Embryonic facial prominence (tissue), 1 donor: ENCODE measurements at regions not wholly inside any gene's neighbourhood (a gene's known extent, or its start where the extent isn't known, plus 50 kb on each side); places are given as distances from the start of the nearest gene placed in this dataset.

ENCODE experiments used
- DNase-seq: peaks from one replicate; pipeline ENCODE4 v3.0.0-alpha.2; 2016; ENCODE audit errors: extremely low spot score

GRCh38 chr4:35164063-35164462, 1080.3 kb downstream of the ARAP2 start:
- no peak for DNase-seq

GRCh38 chr4:35166466-35166865, 1077.8 kb downstream of the ARAP2 start:
- DNase-seq: no peak

- no peak for DNase-seq
Measured at GRCh38 chr4:35167385-35167784, 1076.9 kb downstream of the ARAP2 start.

- no peak for DNase-seq
Measured at GRCh38 chr4:35175487-35175886, 1068.8 kb downstream of the ARAP2 start.

- no peak for DNase-seq
Measured at GRCh38 chr4:35175894-35176293, 1068.4 kb downstream of the ARAP2 start.

GRCh38 chr4:35182451-35182850, 1061.9 kb downstream of the ARAP2 start:
- no peak for DNase-seq

GRCh38 chr4:35189988-35190613, 1054.2 kb downstream of the ARAP2 start:
- no peak for DNase-seq

- DNase-seq: no peak
Measured at GRCh38 chr4:35201403-35201802, 1042.9 kb downstream of the ARAP2 start.

- no peak for DNase-seq
Measured at GRCh38 chr4:35216636-35217035, 1027.7 kb downstream of the ARAP2 start.

GRCh38 chr4:35217331-35217730, 1027.0 kb downstream of the ARAP2 start:
- DNase-seq: no peak

- DNase-seq: no peak
Measured at GRCh38 chr4:35228313-35228712, 1016.0 kb downstream of the ARAP2 start.

- no peak for DNase-seq
Measured at GRCh38 chr4:35229021-35229420, 1015.3 kb downstream of the ARAP2 start.

- DNase-seq: no peak
Measured at GRCh38 chr4:35237924-35238323, 1006.4 kb downstream of the ARAP2 start.

- DNase-seq: no peak
Measured at GRCh38 chr4:35238793-35239192, 1005.5 kb downstream of the ARAP2 start.

- no peak for DNase-seq
Measured at GRCh38 chr4:35246493-35246892, 997.8 kb downstream of the ARAP2 start.

GRCh38 chr4:35247047-35247446, 997.3 kb downstream of the ARAP2 start:
- DNase-seq: no peak

GRCh38 chr4:35250331-35250730, 994.0 kb downstream of the ARAP2 start:
- no peak for DNase-seq

GRCh38 chr4:35250761-35251160, 993.6 kb downstream of the ARAP2 start:
- DNase-seq: no peak

GRCh38 chr4:35252071-35252470, 992.2 kb downstream of the ARAP2 start:
- no peak for DNase-seq

- DNase-seq: no peak
Measured at GRCh38 chr4:35252866-35253265, 991.4 kb downstream of the ARAP2 start.

GRCh38 chr4:35253331-35253730, 991.0 kb downstream of the ARAP2 start:
- DNase-seq: no peak

- DNase-seq: no peak
Measured at GRCh38 chr4:35286434-35286833, 957.9 kb downstream of the ARAP2 start.

- no peak for DNase-seq
Measured at GRCh38 chr4:35300996-35301774, 943.1 kb downstream of the ARAP2 start.

- DNase-seq: no peak
Measured at GRCh38 chr4:35315419-35315818, 928.9 kb downstream of the ARAP2 start.
